Upper lobe of left lung (tissue), 4 donors: ENCODE measurements at regions not wholly inside any gene's neighbourhood (a gene's known extent, or its start where the extent isn't known, plus 50 kb on each side); places are given as distances from the start of the nearest gene placed in this dataset.

Source experiments
- POLR2A ChIP-seq, 4 donors: fragments of 450-650 bp; IDR thresholded peaks; one replicate each; pipeline ENCODE4 v1.5.1; 2016 to 2017; ENCODE audit warnings: antibody characterized with exemption in 4 of 4, mild to moderate bottlenecking in 2 of 4
- TF ChIP-seq, protein P1 (sequence below), 6 experiments: fragments of 450-650 bp in 4 of 6; fragments of 200-600 bp in 2 of 6; sonication (generic) in 2 of 6; IDR thresholded peaks; one replicate each; pipeline ENCODE4 v1.5.1; 2016 to 2019; ENCODE audit warnings: antibody characterized with exemption in 6 of 6

- TF ChIP-seq, protein P1, sequence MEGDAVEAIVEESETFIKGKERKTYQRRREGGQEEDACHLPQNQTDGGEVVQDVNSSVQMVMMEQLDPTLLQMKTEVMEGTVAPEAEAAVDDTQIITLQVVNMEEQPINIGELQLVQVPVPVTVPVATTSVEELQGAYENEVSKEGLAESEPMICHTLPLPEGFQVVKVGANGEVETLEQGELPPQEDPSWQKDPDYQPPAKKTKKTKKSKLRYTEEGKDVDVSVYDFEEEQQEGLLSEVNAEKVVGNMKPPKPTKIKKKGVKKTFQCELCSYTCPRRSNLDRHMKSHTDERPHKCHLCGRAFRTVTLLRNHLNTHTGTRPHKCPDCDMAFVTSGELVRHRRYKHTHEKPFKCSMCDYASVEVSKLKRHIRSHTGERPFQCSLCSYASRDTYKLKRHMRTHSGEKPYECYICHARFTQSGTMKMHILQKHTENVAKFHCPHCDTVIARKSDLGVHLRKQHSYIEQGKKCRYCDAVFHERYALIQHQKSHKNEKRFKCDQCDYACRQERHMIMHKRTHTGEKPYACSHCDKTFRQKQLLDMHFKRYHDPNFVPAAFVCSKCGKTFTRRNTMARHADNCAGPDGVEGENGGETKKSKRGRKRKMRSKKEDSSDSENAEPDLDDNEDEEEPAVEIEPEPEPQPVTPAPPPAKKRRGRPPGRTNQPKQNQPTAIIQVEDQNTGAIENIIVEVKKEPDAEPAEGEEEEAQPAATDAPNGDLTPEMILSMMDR (IDR thresholded peaks at IDR 0.05), result no peak
- TF ChIP-seq POLR2A (IDR thresholded peaks at IDR 0.05), result no peak
Observed at GRCh38 chr4:65259296-65259695, 411.0 kb downstream of the EPHA5 start.
